Type B pancreatic cell (in vitro differentiated cells): ENCODE measurements at regions not wholly inside any gene's neighbourhood (a gene's known extent, or its start where the extent isn't known, plus 50 kb on each side); places are given as distances from the start of the nearest gene placed in this dataset.

Source experiments
- DNase-seq: peaks from one replicate; pipeline ENCODE4 v3.0.0; 2021; ENCODE audit warnings: mixed read lengths; ENCODE audit not compliant: unreplicated experiment; ENCODE audit errors: extremely low spot score
- H3K27ac Mint-ChIP-seq: 2 replicates; pipeline ENCODE4 v1.8.0; 2021; ENCODE audit warnings: mild to moderate bottlenecking, mixed read lengths
- H3K27me3 Mint-ChIP-seq: 2 replicates; pipeline ENCODE4 v1.8.0; 2021; ENCODE audit warnings: mixed read lengths
- H3K36me3 Mint-ChIP-seq: 2 replicates; pipeline ENCODE4 v1.8.0; 2021; ENCODE audit warnings: mixed read lengths
- H3K4me1 Mint-ChIP-seq: one replicate; pipeline ENCODE4 v1.8.0; 2021; ENCODE audit warnings: mixed read lengths; ENCODE audit not compliant: unreplicated experiment
- H3K4me3 Mint-ChIP-seq: 2 replicates; pipeline ENCODE4 v1.8.0; 2021; ENCODE audit warnings: mild to moderate bottlenecking, mixed read lengths
- H3K9me3 Mint-ChIP-seq: 2 replicates; pipeline ENCODE4 v1.8.0; 2021; ENCODE audit warnings: mixed read lengths
- CTCF ChIP-seq: fragments of 200-600 bp; sonication (generic); conservative IDR thresholded peaks from 2 replicates; pipeline ENCODE4 v1.5.0; 2021; ENCODE audit warnings: antibody characterized with exemption, mild to moderate bottlenecking

GRCh38 chr10:123240250-123240649, 86.0 kb downstream of the BUB3 start:
- Mint-ChIP-seq H3K36me3 (peaks cover 3% of the 10 kb centered on the region), H3K4me1 (no peaks in the 10 kb centered on the region), H3K27ac (no peak overlapping the region), H3K4me3 (no peak overlapping the region), H3K27me3 (peaks cover 18% of the 10 kb centered on the region), H3K9me3 (peaks cover 4% of the 10 kb centered on the region)
- no peak for TF ChIP-seq CTCF
- DNase-seq = no peak

DNA sequence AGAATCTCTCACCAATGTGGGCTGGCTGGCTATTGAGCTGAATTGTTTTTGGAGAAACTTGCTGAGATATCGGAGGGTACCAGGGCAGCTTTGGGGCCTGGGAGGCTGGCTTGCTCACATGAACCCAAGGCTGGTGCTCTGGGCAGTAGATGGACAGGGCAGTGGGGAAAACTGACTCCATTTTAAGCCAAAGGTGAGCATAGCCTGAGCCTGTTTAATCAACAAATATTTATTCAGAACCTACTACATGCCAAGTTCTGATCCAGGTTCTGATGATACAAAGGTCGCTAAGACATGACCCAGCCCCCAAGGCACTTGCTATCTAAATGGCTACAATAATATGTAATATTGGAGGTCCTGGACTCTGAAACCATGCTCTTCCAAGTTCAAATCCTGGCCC, 86.6 kb downstream of the BUB3 start:
- H3K36me3 Mint-ChIP-seq = no peaks in the 10 kb centered on the region
- no peak for TF ChIP-seq CTCF

DNA sequence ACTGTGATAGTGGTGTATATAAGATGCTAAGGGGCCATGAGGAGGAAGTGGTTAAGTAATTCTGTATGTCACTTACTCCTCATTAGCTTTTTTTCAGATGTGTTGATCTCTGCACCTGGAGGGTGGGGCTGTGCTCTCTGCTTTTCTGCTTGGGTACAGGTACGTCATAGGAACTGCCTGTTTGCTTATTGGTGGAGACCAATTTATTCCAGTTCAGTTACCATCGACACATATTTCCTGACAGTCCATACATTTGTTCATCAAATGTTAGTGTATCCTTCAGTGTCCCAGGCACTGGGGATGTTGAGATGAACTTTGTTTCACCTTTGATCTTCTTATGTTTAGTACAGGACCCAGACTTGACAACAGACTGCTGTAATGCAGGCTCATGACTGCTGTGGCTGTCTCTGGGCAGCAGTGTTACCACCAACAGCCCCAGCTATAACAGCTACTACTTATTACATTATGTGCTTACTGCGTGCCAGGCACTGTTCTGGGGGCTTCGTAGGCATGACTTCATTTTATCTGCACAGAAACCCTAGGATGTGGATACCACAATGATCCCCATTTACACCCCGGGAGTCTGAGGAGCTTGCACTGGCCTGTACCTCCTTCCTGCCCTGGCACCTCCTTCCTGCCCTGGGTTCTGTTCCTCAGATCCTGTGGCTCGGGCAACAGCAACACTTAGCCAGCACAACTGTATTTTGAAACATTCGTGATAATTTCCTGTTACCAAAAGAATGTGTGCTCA, 87.4 kb downstream of the BUB3 start:
- Mint-ChIP-seq H3K4me1 (no peaks in the 10 kb centered on the region), H3K27me3 (peaks cover 18% of the 10 kb centered on the region), H3K36me3 (no peaks in the 10 kb centered on the region), H3K9me3 (no peaks in the 10 kb centered on the region), H3K4me3 (no peak overlapping the region), H3K27ac (no peak overlapping the region)
- no peak for DNase-seq
- TF ChIP-seq CTCF = no peak

More for the DNA sequence above, 86.6 kb downstream of the BUB3 start:
- Mint-ChIP-seq H3K4me1 (no peaks in the 10 kb centered on the region), H3K9me3 (no peaks in the 10 kb centered on the region), H3K27me3 (peaks cover 18% of the 10 kb centered on the region), H3K4me3 (no peak overlapping the region), H3K27ac (no peak overlapping the region)
- DNase-seq = no peak

DNA sequence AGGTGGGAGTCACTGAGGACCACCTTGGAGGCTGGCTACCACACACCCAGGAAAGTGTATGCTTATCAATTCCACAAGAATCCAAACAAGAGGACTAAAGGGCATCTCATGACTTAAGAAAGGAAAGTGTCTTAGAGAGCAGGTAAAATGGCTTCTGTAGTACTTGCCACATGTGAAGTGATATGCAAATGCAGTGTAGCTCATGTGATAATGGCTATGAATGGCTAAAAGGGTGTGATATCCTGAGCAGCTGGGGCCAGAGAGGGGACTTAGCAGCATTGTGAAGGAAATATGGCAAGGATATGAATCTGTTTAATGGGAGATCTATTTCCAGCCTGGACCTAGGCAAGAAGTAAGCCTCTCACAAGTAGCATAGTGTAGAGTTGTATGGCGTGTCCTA, 90.5 kb downstream of the BUB3 start:
- no peak for TF ChIP-seq CTCF
- Mint-ChIP-seq H3K27ac (no peak overlapping the region), H3K27me3 (peaks cover 10% of the 10 kb centered on the region), H3K4me1 (no peaks in the 10 kb centered on the region), H3K4me3 (no peak overlapping the region), H3K9me3 (no peaks in the 10 kb centered on the region), H3K36me3 (no peaks in the 10 kb centered on the region)
- no peak for DNase-seq

- H3K27me3 Mint-ChIP-seq = peaks cover 10% of the 10 kb centered on the region
- no peaks in the 10 kb centered on the region for H3K4me1 Mint-ChIP-seq
- H3K9me3 Mint-ChIP-seq = no peaks in the 10 kb centered on the region
- no peaks in the 10 kb centered on the region for H3K36me3 Mint-ChIP-seq
- no peak overlapping the region for H3K4me3 Mint-ChIP-seq
- no peak for DNase-seq
- TF ChIP-seq CTCF = peak; percentile 47
- no peak overlapping the region for H3K27ac Mint-ChIP-seq
Measured at GRCh38 chr10:123245264-123245663, 91.1 kb downstream of the BUB3 start.
